K562 (cell line): ENCODE measurements at regions not wholly inside any gene's neighbourhood (a gene's known extent, or its start where the extent isn't known, plus 50 kb on each side); places are given as distances from the start of the nearest gene placed in this dataset.

Experiments used
- ATAC-seq: fragments of 200-7000 bp; cut with Tn5 transposase; 3 replicates; pipeline ENCODE4 v1.9.1; 2020; ENCODE audit warnings: moderate library complexity
- BruUV-seq: library from RNA; stranded (reverse); fragments of 400-500 nt; replicated peaks from 2 replicates; lab custom pipeline; 2021; lab: Mats Ljungman, UMichigan
- CTCF ChIA-PET: fragments of 300-600 bp; formaldehyde crosslinking; extraction: SDS; loops from one replicate; lab custom pipeline; 2021; ENCODE audit warnings: low intra/inter-chr PET ratio; lab: Yijun Ruan, JAX
- POLR2A ChIA-PET: fragments of 300-600, 350-650 bp; sonication (Branson Sonifier 250); formaldehyde crosslinking; extraction: SDS; loops from one replicate; lab custom pipeline; 2021; ENCODE audit warnings: antibody characterized with exemption, inconsistent platforms; lab: Yijun Ruan, JAX
- DNase-seq, 4 experiments: peaks; one replicate each; pipeline versions ENCODE4 v3.0.0 to v3.0.0-alpha.2; 2011 to 2018; ENCODE audit warnings: low spot score in 3 of 4, mixed read lengths in 3 of 4; ENCODE audit errors: extremely low read depth in 1 of 4
- FAIRE-seq: peaks from 2 replicates; lab custom pipeline; 2011; peaks lifted over from hg19 to GRCh38; lab: Jason Lieb, UNC
- H2AFZ ChIP-seq: 2 replicates; pipeline ENCODE4 v1.6.0; 2011; ENCODE audit warnings: low read depth, low read length, control low read depth, inconsistent platforms
- H3K27ac ChIP-seq: fragments of 200-600 bp; 3 replicates; pipeline ENCODE4 v1.8.0; 2011; ENCODE audit warnings: low read depth, mild to moderate bottlenecking, control low read depth, inconsistent platforms, low read length, moderate library complexity, mixed read lengths; ENCODE audit errors: extremely low read depth
- H3K27me3 ChIP-seq, 2 experiments: fragments of 300-600 bp in 1 of 2; 2 replicates in 1 of 2; 3 replicates in 1 of 2; pipeline versions ENCODE4 v1.6.0 to v1.8.0; 2011; ENCODE audit warnings: inconsistent platforms in 2 of 2, low read length in 2 of 2, mild to moderate bottlenecking in 1 of 2, mixed read lengths in 1 of 2, moderate library complexity in 1 of 2; ENCODE audit not compliant: control insufficient read depth in 2 of 2, insufficient read depth in 2 of 2
- H3K36me3 ChIP-seq: fragments of 300-600 bp; 3 replicates; pipeline ENCODE4 v1.8.0; 2011; ENCODE audit warnings: mild to moderate bottlenecking, low read length, inconsistent platforms; ENCODE audit not compliant: control insufficient read depth, insufficient read depth
- H3K4me1 ChIP-seq, 2 experiments: fragments of 200-600 bp in 1 of 2; replicated peaks in 1 of 2; 2 replicates in 1 of 2; 3 replicates in 1 of 2; pipeline versions ENCODE4 v1.5.1 to v1.8.0; 2011; ENCODE audit warnings: inconsistent platforms in 2 of 2, low read length in 2 of 2, mild to moderate bottlenecking in 1 of 2, mixed read lengths in 1 of 2, moderate library complexity in 1 of 2; ENCODE audit not compliant: control insufficient read depth in 2 of 2, insufficient read depth in 2 of 2
- H3K4me2 ChIP-seq: 2 replicates; pipeline ENCODE4 v1.6.1; 2011; ENCODE audit warnings: low read length, control low read depth, inconsistent platforms, mixed read lengths; ENCODE audit not compliant: insufficient read depth
- H3K4me3 ChIP-seq: fragments of 200-600 bp; sonication (generic), shearing (Covaris generic); 2 replicates; pipeline ENCODE4 v1.5.1; 2016; ENCODE audit warnings: control low read depth, inconsistent platforms
- H3K79me2 ChIP-seq: fragments of 200-600 bp; 3 replicates; pipeline ENCODE4 v1.8.0; 2011; ENCODE audit warnings: low read length, inconsistent platforms; ENCODE audit not compliant: control insufficient read depth, insufficient read depth
- H3K9ac ChIP-seq, 2 experiments: 2 replicates each; pipeline versions ENCODE4 v1.6.0 to v1.6.1; 2011; ENCODE audit warnings: low read depth in 2 of 2, low read length in 2 of 2, control low read depth in 1 of 2, inconsistent platforms in 1 of 2, mild to moderate bottlenecking in 1 of 2, mixed read lengths in 1 of 2; ENCODE audit not compliant: insufficient read depth in 1 of 2
- H3K9me1 ChIP-seq: one replicate; pipeline ENCODE4 v1.6.0; 2011; ENCODE audit warnings: inconsistent platforms, mild to moderate bottlenecking, low read length, moderate library complexity; ENCODE audit not compliant: control insufficient read depth, insufficient read depth
- H3K9me3 ChIP-seq: replicated peaks from 2 replicates; pipeline ENCODE4 v1.5.1; 2011; ENCODE audit warnings: low read depth, low read length, inconsistent platforms; ENCODE audit not compliant: control insufficient read depth, insufficient read depth
- H4K20me1 ChIP-seq: replicated peaks from 2 replicates; pipeline ENCODE4 v1.6.1; 2011; ENCODE audit warnings: low read length, inconsistent platforms, mixed read lengths; ENCODE audit not compliant: control insufficient read depth, insufficient read depth
- ARID2 ChIP-seq: fragments of 450-650 bp; IDR thresholded peaks from 2 replicates; pipeline ENCODE4 v1.6.1; 2017; ENCODE audit warnings: antibody characterized with exemption, mild to moderate bottlenecking
- DLX4 ChIP-seq: fragments of 250-450 bp; sonication (Bioruptor Pico); IDR thresholded peaks from 2 replicates; pipeline ENCODE4 v1.6.1; 2021; ENCODE audit warnings: mild to moderate bottlenecking
- E2F6 ChIP-seq, 2 experiments: IDR thresholded peaks; 2 replicates each; pipeline ENCODE4 v1.6.1; 2011; ENCODE audit warnings: borderline replicate concordance in 1 of 2, control low read depth in 1 of 2, low read depth in 1 of 2, low read length in 1 of 2, mild to moderate bottlenecking in 1 of 2, mixed read lengths in 1 of 2, moderate library complexity in 1 of 2; ENCODE audit not compliant: insufficient read depth in 1 of 2, insufficient read length in 1 of 2, poor library complexity in 1 of 2, severe bottlenecking in 1 of 2; ENCODE audit errors: extremely low read depth in 1 of 2
- ELF4 ChIP-seq: fragments of 450-650 bp; formaldehyde crosslinking; IDR thresholded peaks from 2 replicates; pipeline ENCODE4 v1.4.0; 2022; ENCODE audit warnings: missing genetic modification characterization
- GTF3C2 ChIP-seq: IDR thresholded peaks from 3 replicates; pipeline ENCODE4 v1.6.1; 2011; ENCODE audit warnings: borderline replicate concordance, mild to moderate bottlenecking, moderate library complexity; ENCODE audit not compliant: insufficient read length; ENCODE audit errors: extremely low read depth
- MBD2 ChIP-seq: sonication (generic); IDR thresholded peaks from 2 replicates; pipeline ENCODE4 v1.6.1; 2016; ENCODE audit warnings: low read depth, borderline replicate concordance
- POLR3A ChIP-seq: IDR thresholded peaks from 2 replicates; pipeline ENCODE4 v1.6.1; 2011; ENCODE audit warnings: borderline replicate concordance, mild to moderate bottlenecking, moderate library complexity; ENCODE audit not compliant: insufficient read length, insufficient read depth; ENCODE audit errors: extremely low read depth
- RBM25 ChIP-seq: fragments of 200-400 bp; formaldehyde crosslinking; IDR thresholded peaks from 2 replicates; pipeline ENCODE4 v1.6.1; 2018; ENCODE audit warnings: low read length, low read depth, moderate library complexity; ENCODE audit not compliant: severe bottlenecking
- RFX7 ChIP-seq: fragments of 250-450 bp; sonication (Bioruptor Pico); IDR thresholded peaks from 2 replicates; pipeline ENCODE4 v1.5.1; 2021; ENCODE audit warnings: mild to moderate bottlenecking
- TCF7 ChIP-seq: sonication (generic); IDR thresholded peaks from 2 replicates; pipeline ENCODE4 v1.6.1; 2016; ENCODE audit warnings: antibody characterized with exemption, borderline replicate concordance
- TEAD1 ChIP-seq, 2 experiments: fragments of 450-650 bp in 1 of 2; sonication (generic) in 1 of 2; formaldehyde crosslinking; IDR thresholded peaks; 2 replicates each; pipeline versions ENCODE4 v1.4.0 to v1.8.0; 2020 to 2022; ENCODE audit warnings: mild to moderate bottlenecking in 2 of 2, missing genetic modification reagents in 1 of 2
- TEAD2 ChIP-seq: fragments of 450-650 bp; IDR thresholded peaks from 2 replicates; pipeline ENCODE4 v1.6.1; 2016; ENCODE audit warnings: missing genetic modification characterization, control low read depth, missing compliant biosample characterization
- ZBED1 ChIP-seq: IDR thresholded peaks from 2 replicates; pipeline ENCODE4 v1.6.1; 2014
- ZNF12 ChIP-seq: sonication (generic); formaldehyde crosslinking; IDR thresholded peaks from 2 replicates; pipeline ENCODE4 v1.4.0; 2020; ENCODE audit warnings: mild to moderate bottlenecking, missing genetic modification reagents
- ZNF699 ChIP-seq: fragments of 250-450 bp; sonication (Bioruptor Pico); IDR thresholded peaks from 2 replicates; pipeline ENCODE4 v1.8.0; 2021; ENCODE audit warnings: mild to moderate bottlenecking, moderate library complexity; ENCODE audit not compliant: insufficient replicate concordance
- WGBS: fragments of 100-300 bp; shearing (Covaris generic); methylation state at CpG from one replicate; pipeline ENCODE4 v1.1.6; 2016; ENCODE audit warnings: low coverage, mixed read lengths; ENCODE audit not compliant: insufficient coverage; ENCODE audit errors: missing lambda C conversion rate; 5-methylcytosine and 5-hydroxymethylcytosine counted together
- in situ Hi-C: fragments of 300-500 bp; cut with MboI; formaldehyde crosslinking; loops from 4 replicates; pipeline ENCODE4 v1.15.0; 2018; ENCODE audit warnings: inconsistent platforms, mixed read lengths
- intact Hi-C: fragments of 100-400 bp; cut with micrococcal nuclease; formaldehyde crosslinking; loops from 2 replicates; pipeline ENCODE4 v1.14.2; 2022
- TF ChIP-seq, protein P1 (sequence below): fragments of 450-650 bp; conservative IDR thresholded peaks from 2 replicates; pipeline ENCODE4 v1.6.1; 2016; ENCODE audit warnings: missing genetic modification characterization, low read depth, mild to moderate bottlenecking, missing compliant biosample characterization, moderate library complexity
- TF ChIP-seq, protein P2 (sequence below): fragments of 250-450 bp; sonication (Bioruptor Pico); IDR thresholded peaks from 2 replicates; pipeline ENCODE4 v1.5.0; 2021

- H3K79me2 ChIP-seq, result no peaks in the 10 kb centered on the region
- no peak overlapping the region for H2AFZ ChIP-seq
- H3K9me1 ChIP-seq, result no peaks in the 10 kb centered on the region
- H3K4me1 ChIP-seq, result no peaks in the 10 kb centered on the region
- ATAC-seq, result no peak
- ChIA-PET POLR2A (no interaction called here), CTCF (no interaction called here)
- no peak for TF ChIP-seq ZBED1
- no peak for TF ChIP-seq ELF4 (CRISPR knock-in tag)
- TF ChIP-seq ARID2, result no peak
- no peak for TF ChIP-seq POLR3A
- TF ChIP-seq TEAD1 (CRISPR knock-in tag; IDR thresholded peaks at IDR 0.05), result no peak
- TF ChIP-seq, protein P1, sequence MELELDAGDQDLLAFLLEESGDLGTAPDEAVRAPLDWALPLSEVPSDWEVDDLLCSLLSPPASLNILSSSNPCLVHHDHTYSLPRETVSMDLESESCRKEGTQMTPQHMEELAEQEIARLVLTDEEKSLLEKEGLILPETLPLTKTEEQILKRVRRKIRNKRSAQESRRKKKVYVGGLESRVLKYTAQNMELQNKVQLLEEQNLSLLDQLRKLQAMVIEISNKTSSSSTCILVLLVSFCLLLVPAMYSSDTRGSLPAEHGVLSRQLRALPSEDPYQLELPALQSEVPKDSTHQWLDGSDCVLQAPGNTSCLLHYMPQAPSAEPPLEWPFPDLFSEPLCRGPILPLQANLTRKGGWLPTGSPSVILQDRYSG (tag), result no peak
- TF ChIP-seq MBD2, result no peak
- TF ChIP-seq TCF7, result no peak
- TF ChIP-seq RBM25, result no peak
- TF ChIP-seq ZNF699 (CRISPR knock-in tag), result no peak
- no peak for TF ChIP-seq RFX7 (CRISPR knock-in tag)
- TF ChIP-seq ZNF12 (CRISPR knock-in tag), result no peak
- TF ChIP-seq E2F6 (IDR thresholded peaks at IDR 0.05; ENCODE audit: borderline replicate concordance in 1 of 2, extremely low read depth in 1 of 2, insufficient read depth in 1 of 2, insufficient read length in 1 of 2, low read depth in 1 of 2, low read length in 1 of 2, poor library complexity in 1 of 2, severe bottlenecking in 1 of 2), result no peak
- TF ChIP-seq, protein P2, sequence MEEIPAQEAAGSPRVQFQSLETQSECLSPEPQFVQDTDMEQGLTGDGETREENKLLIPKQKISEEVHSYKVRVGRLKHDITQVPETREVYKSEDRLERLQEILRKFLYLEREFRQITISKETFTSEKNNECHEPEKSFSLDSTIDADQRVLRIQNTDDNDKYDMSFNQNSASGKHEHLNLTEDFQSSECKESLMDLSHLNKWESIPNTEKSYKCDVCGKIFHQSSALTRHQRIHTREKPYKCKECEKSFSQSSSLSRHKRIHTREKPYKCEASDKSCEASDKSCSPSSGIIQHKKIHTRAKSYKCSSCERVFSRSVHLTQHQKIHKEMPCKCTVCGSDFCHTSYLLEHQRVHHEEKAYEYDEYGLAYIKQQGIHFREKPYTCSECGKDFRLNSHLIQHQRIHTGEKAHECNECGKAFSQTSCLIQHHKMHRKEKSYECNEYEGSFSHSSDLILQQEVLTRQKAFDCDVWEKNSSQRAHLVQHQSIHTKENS (CRISPR knock-in tag), result no peak
- TF ChIP-seq TEAD2, result no peak
- no peak for TF ChIP-seq GTF3C2
- TF ChIP-seq DLX4 (CRISPR knock-in tag), result no peak
- no peak for FAIRE-seq
- intact Hi-C loops (no loop called here), in situ Hi-C loops (no loop called here)
- WGBS, result 0% methylated on average over 1 of the region's 1 CpG
- no peak overlapping the region for H3K27ac ChIP-seq
- DNase-seq, result no peak
- no peaks in the 10 kb centered on the region for H3K9me3 ChIP-seq
- no peak overlapping the region for H3K4me3 ChIP-seq
- no peaks in the 10 kb centered on the region for H3K36me3 ChIP-seq
- H4K20me1 ChIP-seq, result no peaks in the 10 kb centered on the region
- H3K9ac ChIP-seq, result no peak overlapping the region
- no TSS peak for BruUV-seq
- no peaks in the 10 kb centered on the region for H3K27me3 ChIP-seq
- H3K4me2 ChIP-seq, result no peak overlapping the region
Measured at GRCh38 chr2:146503366-146503765, 1341.5 kb upstream of the ACVR2A start.
